ENCODE measurements at regions not wholly inside any gene's neighbourhood (a gene's known extent, or its start where the extent isn't known, plus 50 kb on each side); places are given as distances from the start of the nearest gene placed in this dataset.

DNA sequence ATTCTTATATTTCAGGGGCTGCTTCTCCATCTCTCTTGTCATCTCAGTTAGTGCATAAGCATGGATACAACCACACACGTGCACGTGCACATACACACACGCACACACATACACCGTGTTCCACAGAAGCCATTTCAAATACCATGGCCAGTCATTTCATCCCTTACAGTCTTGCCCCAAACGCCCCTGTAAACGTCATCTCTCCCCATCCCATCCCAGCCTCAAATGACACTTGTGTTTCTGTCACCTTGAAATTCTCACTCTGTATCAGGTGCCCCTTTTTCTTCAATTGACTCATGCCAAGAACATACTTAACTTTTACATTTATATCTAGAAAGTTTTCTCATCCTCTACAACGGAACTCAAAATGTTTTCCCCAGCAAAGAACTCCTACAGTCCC lies 220.5 kb downstream of the IRS2 start:
- Mint-ChIP-seq H3K27me3 (no peaks in the 10 kb centered on the region), H3K36me3 (ENCODE audit: low read depth) (no peaks in the 10 kb centered on the region), H3K27ac (no peak overlapping the region), H3K4me3 (no peak overlapping the region), H3K4me1 (ENCODE audit: low read depth) (peaks cover 14% of the 10 kb centered on the region), H3K9me3 (no peaks in the 10 kb centered on the region)
- no peaks in the 10 kb centered on the region for H3K36me3 ChIP-seq (ENCODE audit: insufficient read depth, low read length)
- intact Hi-C loops (cut with DNase I, micrococcal nuclease) = no loop called here
- POLR2A ChIA-PET = no interaction called here
- ATAC-seq (ENCODE audit: poor library complexity) (no peak), DNase-seq (no peak)
- CTCF ChIA-PET = no interaction called here
- no peak overlapping the region for H3K4me3 ChIP-seq (ENCODE audit: low read length)
- H3K9me3 ChIP-seq (ENCODE audit: control insufficient read depth in 1 of 2, insufficient read depth in 1 of 2, low read length in 2 of 2) = no peaks in the 10 kb centered on the region
- TF ChIP-seq, protein P1, sequence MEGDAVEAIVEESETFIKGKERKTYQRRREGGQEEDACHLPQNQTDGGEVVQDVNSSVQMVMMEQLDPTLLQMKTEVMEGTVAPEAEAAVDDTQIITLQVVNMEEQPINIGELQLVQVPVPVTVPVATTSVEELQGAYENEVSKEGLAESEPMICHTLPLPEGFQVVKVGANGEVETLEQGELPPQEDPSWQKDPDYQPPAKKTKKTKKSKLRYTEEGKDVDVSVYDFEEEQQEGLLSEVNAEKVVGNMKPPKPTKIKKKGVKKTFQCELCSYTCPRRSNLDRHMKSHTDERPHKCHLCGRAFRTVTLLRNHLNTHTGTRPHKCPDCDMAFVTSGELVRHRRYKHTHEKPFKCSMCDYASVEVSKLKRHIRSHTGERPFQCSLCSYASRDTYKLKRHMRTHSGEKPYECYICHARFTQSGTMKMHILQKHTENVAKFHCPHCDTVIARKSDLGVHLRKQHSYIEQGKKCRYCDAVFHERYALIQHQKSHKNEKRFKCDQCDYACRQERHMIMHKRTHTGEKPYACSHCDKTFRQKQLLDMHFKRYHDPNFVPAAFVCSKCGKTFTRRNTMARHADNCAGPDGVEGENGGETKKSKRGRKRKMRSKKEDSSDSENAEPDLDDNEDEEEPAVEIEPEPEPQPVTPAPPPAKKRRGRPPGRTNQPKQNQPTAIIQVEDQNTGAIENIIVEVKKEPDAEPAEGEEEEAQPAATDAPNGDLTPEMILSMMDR (IDR thresholded peaks at IDR 0.05) = no peak
- H3K27ac ChIP-seq (ENCODE audit: low read depth in 1 of 2, low read length in 2 of 2) = no peak overlapping the region
- H3K4me1 ChIP-seq (ENCODE audit: insufficient read depth, low read length) = peaks cover 12% of the 10 kb centered on the region
- no peaks in the 10 kb centered on the region for H3K27me3 ChIP-seq (ENCODE audit: control insufficient read depth in 1 of 2, insufficient read depth in 2 of 2, low read length in 2 of 2)

DNA sequence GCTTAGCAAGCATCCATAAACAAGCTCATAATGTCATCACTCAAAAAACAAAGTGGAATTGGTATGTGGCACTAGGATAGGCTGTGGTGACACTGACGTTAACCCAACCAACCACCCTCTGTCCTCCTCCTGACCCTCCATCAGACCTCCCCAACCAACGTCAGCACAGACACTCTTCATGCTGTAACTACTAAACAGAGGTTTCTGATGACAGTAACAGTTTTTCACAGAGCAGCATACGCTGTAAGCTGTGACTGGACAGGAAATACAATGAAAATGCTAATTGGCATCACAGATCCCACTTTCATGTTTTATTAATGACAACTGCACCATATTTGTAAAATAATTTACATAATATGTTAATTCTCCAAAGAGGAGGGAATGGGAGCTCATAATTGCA lies 238.0 kb downstream of the IRS2 start:
- Mint-ChIP-seq H3K4me3 (no peak overlapping the region), H3K4me1 (ENCODE audit: low read depth) (peaks cover 5% of the 10 kb centered on the region), H3K27me3 (peaks cover 6% of the 10 kb centered on the region), H3K27ac (no peak overlapping the region), H3K9me3 (no peaks in the 10 kb centered on the region), H3K36me3 (ENCODE audit: low read depth) (no peaks in the 10 kb centered on the region)
- no peak for DNase-seq
- H3K9me3 ChIP-seq (ENCODE audit: control insufficient read depth in 1 of 2, insufficient read depth in 1 of 2, low read length in 2 of 2) = no peaks in the 10 kb centered on the region
- intact Hi-C loops (cut with DNase I, micrococcal nuclease) = no loop called here
- H3K27ac ChIP-seq (ENCODE audit: low read depth in 1 of 2, low read length in 2 of 2) = no peak overlapping the region
- no peak for ATAC-seq (ENCODE audit: poor library complexity)
- no peaks in the 10 kb centered on the region for H3K36me3 ChIP-seq (ENCODE audit: insufficient read depth, low read length)
- no peaks in the 10 kb centered on the region for H3K27me3 ChIP-seq (ENCODE audit: control insufficient read depth in 1 of 2, insufficient read depth in 2 of 2, low read length in 2 of 2)
- H3K4me1 ChIP-seq (ENCODE audit: insufficient read depth, low read length) = no peaks in the 10 kb centered on the region
- H3K4me3 ChIP-seq (ENCODE audit: low read length) = no peak overlapping the region
- POLR2A ChIA-PET = no interaction called here
- CTCF ChIA-PET = no interaction called here
- TF ChIP-seq, protein P1 (IDR thresholded peaks at IDR 0.05) = no peak

DNA sequence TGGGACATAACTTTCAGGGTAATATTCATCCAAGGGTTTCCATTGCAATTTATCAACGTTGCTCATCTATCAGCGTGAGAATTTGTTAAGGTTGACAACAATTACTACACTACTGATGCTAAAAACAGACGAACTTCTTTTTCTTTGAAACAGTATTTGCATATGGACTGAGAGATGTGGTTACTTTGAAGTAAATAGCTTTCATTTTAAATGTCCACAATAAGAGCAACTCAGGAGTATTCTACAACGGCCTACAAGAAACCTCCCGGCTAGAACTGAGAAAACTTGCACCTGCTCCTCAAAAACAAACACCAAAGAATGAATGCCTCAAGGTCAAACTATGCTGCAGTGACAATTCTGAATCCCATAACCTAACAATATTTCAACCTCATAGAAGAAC lies 238.4 kb downstream of the IRS2 start:
- Histone ChIP-seq H3K4me3 (ENCODE audit: low read length) (no peak overlapping the region), H3K27me3 (ENCODE audit: control insufficient read depth in 1 of 2, insufficient read depth in 2 of 2, low read length in 2 of 2) (no peaks in the 10 kb centered on the region), H3K9me3 (ENCODE audit: control insufficient read depth in 1 of 2, insufficient read depth in 1 of 2, low read length in 2 of 2) (no peaks in the 10 kb centered on the region), H3K4me1 (ENCODE audit: insufficient read depth, low read length) (no peaks in the 10 kb centered on the region), H3K27ac (ENCODE audit: low read depth in 1 of 2, low read length in 2 of 2) (no peak overlapping the region), H3K36me3 (ENCODE audit: insufficient read depth, low read length) (no peaks in the 10 kb centered on the region)
- TF ChIP-seq, protein P1 (IDR thresholded peaks at IDR 0.05) = no peak
- POLR2A ChIA-PET = no interaction called here
- no peak overlapping the region for H3K27ac Mint-ChIP-seq
- CTCF ChIA-PET = no interaction called here
- DNase-seq = no peak
- no peak for ATAC-seq (ENCODE audit: poor library complexity)
- no peak overlapping the region for H3K4me3 Mint-ChIP-seq
- H3K4me1 Mint-ChIP-seq (ENCODE audit: low read depth) = peaks cover 5% of the 10 kb centered on the region
- peaks cover 5% of the 10 kb centered on the region for H3K27me3 Mint-ChIP-seq
- intact Hi-C loops (cut with DNase I, micrococcal nuclease) = no loop called here
- no peaks in the 10 kb centered on the region for H3K9me3 Mint-ChIP-seq
- H3K36me3 Mint-ChIP-seq (ENCODE audit: low read depth) = no peaks in the 10 kb centered on the region

Measured in CD4-positive, alpha-beta T cell (primary cell).